HG03280 (cell line): ENCODE measurements at regions not wholly inside any gene's neighbourhood (a gene's known extent, or its start where the extent isn't known, plus 50 kb on each side); places are given as distances from the start of the nearest gene placed in this dataset.

Source experiments
- ATAC-seq: cut with Tn5 transposase; IDR thresholded peaks from one replicate; pipeline ENCODE4 v1.9.1; 2021; ENCODE audit warnings: mild to moderate bottlenecking, moderate library complexity; ENCODE audit not compliant: unreplicated experiment

DNA sequence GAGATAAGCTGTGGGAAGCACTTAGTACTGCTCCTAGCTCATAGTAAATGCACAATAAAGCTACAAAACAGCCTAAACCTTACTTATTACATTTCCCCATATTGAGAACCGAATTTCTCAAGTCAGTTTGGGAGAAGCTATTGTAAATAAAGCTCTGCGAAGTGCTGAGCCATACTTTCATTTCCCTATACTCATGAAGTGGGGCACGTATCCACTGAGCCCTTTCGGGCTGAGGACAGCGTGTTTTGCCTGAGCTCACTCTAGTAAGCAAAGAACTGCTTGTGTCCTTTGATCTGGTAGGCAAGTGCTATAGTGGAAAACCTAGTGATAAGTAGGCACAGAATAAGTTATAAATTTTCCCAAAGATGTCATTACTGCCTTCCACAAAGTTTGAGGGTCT, 165.0 kb downstream of the RSL24D1 start:
- no peak for ATAC-seq

DNA sequence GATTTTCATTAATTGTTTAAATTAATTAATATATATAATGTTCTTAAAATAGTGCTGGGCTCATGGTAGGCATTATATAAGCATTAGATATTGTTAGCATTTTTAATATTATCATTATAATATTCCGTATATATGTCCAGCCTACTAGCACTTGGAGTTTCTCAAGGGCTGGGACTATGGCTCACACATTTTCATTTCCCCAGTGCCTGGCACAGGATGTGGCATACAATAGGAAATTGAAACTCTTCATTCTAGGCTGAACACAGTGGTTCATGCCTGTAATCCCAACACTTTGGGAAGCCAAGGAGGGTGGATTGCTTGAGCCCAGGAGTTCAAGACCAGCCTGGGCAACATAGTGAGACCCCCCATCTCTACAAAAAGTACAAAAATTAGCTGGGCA, 170.4 kb downstream of the RSL24D1 start:
- no peak for ATAC-seq

DNA sequence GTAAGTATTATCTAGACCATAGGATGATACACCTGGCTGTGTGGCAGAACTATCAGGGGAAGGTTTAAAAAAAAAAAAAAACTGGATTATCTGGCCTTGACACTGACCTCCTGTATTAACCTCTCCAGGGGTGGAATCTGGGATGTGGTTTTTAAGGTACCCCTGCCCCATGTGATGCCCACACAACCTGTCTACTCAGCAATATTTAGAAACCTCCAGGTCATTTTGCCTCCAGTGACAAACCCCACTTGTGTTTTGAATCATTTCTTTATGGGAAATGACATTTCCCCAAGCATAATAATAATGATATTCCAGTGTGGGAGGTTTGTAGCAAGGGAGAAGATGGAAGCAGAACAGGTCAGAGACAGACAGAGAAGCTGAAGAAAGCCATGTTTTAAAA, 179.1 kb downstream of the RSL24D1 start:
- no peak for ATAC-seq

DNA sequence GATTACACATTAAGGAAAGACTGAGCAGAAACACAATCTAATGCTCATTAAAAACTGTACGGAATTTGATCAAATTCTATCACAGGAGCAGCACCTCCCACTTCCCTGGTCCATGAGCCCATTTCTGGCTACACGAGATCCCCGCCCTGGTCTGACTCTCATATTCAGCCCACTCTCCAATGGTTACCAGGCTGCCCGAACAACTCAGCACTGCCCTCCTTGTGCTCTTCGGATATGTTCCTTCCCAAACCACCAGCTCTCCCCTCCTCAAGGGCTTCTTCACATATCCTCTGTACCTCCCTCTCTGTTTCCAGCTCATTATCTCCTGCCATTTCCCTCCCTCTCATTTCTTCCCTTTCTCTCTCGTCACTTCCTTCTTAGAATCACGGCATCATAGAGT, 180.5 kb downstream of the RSL24D1 start:
- ATAC-seq: no peak

DNA sequence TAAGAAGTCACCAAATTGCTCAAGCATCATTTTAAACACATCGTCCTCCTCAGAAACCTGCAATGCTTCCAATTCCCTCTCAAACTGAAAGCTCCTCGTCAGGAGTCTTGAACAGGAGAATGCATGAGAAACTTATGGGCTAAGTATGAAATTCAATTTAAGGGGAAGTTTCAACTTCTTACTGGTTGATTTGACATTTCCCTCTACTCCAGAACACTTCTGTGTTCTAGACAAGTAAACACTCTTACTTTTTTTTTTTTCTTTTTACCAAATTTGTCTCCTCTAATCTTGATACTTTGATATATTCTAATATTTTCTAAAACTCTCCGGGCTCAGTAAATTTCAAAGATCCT, 181.7 kb downstream of the RSL24D1 start:
- ATAC-seq: no peak

DNA sequence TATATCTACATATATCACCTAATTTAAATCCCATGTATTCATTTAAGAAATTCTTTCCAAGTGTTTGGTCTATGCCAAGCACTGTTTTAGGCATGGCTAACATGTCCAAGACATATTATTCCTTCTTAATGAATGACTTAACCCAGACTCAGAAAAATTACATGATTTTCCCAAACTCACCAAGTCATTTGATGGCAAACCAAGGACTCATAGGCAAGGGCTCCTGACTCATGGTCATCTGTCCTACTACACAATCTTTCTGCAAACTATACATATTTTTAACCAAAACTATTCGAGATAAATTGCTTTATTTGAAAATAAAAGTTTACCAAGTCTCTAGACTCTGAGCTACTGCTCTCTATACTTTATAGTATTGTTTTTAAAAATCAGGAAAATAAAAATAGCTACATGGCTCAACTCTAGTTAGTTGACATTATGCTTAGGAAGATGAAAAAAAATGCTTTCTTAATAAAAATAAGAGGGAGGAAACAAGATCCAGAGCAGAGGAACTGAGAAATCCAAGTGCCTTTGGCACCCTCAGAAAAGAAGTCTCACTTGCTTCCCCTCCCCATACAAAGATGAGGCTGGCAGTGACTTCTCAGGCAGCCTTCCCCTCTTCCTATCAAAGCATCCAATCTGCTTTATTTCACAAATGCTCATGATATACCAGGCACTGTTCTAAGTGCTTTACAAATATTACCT, 182.2 kb downstream of the RSL24D1 start:
- no peak for ATAC-seq

DNA sequence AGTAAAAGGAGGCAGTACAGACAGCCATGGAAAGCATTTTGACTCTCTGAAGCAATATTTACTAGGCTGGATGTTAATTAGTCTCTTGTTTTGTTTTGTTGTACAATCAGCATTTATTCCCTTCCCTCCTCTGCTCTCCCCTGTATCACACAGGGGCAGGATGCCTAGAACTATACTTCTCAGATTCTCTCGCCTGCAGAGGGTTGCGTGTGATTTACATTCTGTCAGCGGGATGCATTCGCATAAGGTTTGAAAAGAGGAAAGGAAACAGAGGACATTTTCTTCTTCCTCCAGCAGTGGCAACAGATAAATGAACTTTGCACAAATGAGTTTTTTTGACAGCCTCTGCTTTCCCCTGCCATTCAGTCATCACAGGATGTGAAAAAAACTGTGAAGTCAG, 188.3 kb downstream of the RSL24D1 start:
- ATAC-seq: no peak

DNA sequence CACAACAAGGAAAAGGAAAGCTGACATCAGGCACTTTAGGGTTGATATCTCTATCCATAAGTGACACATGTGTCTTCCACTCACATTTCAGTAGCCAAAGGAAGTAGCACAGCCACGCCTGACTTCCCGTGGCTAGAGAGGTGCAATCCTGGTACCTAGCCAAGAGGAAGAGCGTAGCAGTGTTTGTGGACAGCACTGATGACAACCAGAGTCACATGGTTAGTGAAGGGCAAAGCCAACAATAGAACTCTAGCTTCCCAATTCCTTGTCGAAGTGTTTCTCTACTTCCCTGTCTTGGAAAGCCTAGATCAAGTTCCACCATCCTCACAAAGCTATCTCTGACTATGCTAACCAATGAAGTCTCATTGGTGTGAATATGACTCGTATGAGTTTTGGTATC, 189.2 kb downstream of the RSL24D1 start:
- no peak for ATAC-seq

DNA sequence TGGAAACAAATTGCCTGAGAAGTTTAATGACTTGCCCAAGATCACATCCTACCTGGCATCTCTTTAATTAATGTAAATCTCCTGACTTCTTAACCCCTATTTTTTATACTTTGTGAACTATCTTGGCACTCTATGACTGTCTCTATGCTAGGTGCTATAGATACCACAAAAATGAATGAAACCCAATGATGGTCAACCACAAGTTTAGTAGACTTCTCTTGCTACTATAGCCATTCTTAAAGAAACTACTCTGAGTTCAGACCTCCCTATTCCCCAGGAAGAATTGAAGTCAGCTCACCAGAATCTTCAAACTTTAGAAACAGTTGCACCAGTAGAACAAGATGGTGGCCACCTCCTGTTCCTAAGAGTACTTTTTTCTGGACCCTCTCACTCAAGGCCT, 191.1 kb downstream of the RSL24D1 start:
- no peak for ATAC-seq

DNA sequence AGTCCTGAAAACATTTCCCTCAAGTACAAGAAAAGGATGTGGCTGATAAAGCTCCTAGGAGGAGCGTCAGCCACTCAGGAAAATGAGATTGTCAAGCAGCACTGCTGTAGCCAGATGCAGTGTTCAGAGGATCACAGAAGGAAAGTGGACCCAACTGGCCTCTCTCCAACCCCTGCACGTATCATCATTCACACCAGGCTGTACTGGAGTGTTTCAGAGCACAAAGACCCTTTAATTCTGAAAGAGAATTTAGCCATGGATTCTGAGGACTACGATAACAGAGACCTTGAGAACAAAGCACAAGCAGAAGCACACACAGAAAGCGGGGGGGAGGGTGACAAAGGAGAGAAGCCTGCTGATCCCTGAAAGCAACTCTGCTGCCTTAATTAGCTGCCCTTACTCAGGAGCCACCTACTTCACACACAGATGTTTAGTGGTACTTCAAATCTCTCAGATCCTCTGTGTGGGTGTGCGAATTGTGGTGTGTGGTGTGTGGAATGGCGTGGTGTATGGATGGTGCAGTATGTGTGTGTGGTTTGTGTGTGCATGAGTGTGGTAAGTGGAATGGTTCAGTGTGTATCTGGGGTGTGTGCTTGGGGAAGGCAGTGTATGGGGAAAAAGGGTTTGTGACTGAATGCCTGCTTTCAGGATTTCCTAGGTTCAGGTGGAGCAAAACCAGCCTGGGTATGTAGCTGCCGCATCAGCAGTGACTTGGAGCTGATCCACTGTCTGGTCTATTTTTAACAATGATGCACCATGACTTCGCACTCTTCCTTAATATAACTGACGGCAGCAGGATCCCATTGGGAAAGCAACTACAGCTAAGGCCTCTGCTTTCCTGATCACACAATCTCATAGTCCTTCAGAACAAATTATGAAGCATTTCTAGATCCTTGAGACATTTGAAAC, 192.5 kb downstream of the RSL24D1 start:
- no peak for ATAC-seq

DNA sequence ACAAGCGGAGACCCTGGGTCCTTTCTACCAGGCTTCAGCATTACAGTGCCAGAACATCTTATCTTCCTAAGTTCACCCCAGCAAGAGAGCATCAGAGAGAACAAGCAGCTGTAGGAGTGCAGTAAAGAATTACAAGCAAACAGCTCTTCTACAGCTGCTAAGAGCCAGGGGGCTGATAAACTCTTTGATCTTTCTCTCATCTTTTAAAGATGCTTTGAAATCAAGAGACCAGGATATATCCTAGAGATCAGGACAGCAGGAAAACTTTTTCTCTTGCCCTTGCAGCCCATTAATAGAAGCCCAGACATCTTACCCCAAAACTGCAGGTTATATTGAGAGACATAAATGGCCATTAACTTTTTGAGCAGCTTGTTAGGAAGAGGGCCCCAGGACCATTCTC, 198.1 kb downstream of the RSL24D1 start:
- ATAC-seq: no peak

DNA sequence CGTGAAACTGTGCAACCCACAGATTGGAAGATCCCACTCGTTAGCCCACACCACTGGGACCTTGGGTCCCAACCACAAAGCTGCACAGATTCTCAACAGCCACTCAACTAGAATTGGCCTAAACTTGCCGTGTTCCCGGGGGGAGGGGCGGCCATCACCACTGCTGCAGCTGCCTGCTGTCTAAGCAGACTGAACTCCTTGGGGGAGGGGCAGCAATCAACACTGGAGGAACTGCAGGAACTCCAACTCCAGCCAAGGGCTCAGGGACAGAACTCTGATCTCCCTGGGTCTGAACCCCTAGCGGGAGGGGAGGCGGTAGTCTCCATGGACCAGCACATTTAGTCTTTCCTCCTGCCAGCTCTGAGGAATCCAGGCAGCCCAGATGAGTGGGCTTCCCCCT, 205.9 kb downstream of the RSL24D1 start:
- ATAC-seq: no peak

DNA sequence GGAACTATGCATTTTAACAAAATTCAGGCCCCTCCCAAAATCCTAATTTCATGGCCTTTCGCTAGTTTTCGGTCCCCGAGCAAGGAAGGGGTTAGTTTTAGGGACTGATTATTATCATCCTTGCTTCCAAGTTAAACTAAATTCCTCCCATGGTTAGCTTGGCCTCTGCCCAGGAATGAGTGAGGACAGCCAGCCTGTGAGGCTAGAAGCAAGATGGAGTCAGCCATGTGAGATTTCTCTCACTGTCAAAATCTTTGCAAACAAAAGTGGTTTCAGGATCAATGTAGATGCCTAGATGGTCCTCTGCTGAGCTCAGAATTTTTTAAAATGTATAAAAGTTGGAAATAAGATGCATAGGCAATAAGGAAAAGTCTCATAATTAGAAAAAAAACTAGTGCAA, 208.9 kb downstream of the RSL24D1 start:
- no peak for ATAC-seq

DNA sequence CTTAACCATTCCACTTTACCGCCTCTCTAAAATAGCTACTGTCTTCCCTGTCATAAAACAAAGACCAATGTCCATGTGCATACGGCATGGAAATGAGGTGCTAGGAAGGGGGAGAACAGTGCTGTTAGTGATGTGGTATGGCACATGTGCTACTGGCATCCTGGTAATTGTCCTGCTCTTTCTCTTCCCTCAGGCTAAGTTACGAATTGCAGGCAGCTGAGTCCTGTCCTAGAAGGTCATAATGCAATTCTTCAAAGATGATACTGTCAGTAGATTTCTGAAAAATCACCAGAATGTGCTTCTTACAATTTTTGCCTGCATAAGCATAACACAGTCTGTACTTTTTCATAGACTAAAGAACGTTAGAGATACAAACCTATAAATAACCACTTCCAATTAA, 216.8 kb downstream of the RSL24D1 start:
- no peak for ATAC-seq

DNA sequence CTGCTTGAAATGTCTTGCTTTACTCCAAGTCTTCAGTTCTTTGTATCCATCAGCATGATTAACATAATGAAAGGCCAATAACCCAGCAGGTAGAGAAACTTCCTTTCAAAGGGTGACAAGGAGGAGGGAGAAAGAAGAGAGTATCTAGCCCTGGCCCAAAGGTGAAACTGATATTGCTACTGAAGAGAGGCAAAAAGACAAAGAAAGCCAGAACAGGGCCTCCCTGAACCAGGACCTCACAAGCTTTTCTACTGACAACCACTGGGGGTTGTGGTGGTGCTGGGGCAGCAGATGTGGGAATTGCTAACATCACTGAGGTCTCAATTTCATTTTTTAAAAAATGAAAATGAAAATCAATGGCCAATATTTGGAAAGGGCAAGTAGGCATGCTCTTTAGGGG, 234.1 kb downstream of the RSL24D1 start:
- no peak for ATAC-seq

DNA sequence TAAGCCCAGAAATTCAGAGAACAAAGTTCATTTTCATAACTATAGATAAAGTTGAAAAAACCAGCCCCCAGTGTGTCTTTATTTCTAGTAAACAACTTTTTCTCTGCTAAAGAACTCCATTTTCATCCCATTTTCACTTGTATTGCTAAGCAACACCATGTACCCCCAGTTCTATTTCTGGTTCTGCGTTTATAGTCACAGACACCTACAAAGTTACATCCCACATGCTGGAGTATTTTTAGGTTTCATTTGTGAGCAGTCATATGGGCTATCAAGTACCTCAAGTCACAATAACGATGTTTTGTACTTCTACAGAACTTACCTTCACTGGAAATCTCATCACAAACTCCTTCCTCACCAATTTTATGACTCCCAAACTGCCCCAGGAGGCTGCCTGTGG, 236.5 kb downstream of the RSL24D1 start:
- no peak for ATAC-seq

DNA sequence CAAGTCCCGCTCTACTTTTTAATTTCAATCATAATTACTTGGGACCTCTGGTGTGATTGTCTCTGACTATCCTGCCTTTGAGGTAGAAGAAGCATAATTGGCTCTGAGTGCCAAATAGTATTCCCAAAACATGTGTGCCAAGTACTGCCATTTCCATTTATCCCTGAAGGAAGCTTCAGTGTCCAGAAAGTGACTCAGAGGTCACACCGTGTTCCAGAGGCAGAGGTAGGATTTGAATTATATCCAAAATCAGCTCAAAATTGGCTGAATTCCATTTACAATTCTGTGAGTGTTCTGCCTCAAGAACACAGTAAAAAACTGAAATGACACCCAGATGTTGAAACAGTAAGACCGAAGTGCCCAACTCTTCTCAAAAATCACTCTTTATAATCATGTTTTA, 255.3 kb downstream of the RSL24D1 start:
- no peak for ATAC-seq

DNA sequence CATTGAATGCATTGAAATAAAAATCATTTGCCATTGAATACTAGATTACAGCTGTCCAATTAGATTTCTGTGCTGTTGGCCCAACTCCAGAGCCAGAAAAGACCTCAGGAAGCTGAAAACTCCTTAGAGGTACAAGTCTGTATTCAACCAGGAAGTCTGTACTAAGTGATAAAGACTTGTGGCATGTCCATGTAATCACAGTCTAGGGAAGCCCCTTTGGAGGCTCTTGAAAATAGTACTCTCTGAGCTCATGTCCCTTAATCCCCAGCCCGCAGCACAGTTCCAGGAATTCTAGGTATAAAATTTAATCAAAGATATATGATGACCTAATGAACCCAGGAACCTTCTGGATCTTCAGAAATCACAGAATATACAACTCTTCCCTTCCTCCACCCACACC, 279.4 kb downstream of the RSL24D1 start:
- no peak for ATAC-seq

DNA sequence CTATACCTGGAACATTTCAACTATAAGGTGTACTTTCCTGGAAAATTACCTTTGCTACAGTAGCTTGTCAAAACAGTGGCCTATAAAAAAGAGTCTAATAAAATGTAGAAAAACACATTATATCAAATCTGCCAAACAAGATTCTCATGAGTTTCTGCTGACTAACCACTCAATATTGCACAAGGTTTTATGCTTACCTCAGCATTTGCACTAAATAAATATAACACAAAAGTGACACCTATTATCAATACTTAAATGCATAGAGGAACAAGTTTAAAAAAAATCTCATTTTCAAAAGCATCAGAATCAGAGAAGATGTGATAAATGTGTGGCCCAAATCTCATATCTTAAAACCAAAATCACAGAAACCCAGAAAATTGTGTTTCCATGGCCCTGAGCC, 281.4 kb downstream of the RSL24D1 start:
- no peak for ATAC-seq

DNA sequence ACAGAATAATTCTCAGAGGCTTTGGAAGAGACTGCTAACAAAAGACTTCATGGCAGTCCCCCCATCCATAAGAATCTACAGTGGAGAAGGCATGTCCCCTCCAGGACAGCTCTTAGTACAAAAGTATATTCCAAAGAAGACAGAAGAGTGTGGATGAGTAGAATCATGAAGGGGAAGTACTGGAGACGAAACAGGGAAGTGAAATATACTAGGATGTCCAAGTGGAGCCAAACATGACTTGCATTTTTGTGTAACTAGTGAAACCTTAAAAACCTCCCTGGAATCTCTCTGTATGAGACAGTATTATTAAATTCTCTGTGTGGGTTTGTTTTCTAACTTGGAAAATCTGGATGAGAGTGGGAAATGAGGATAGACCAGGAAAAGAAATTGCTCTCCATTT, 312.4 kb downstream of the RSL24D1 start:
- ATAC-seq: no peak

DNA sequence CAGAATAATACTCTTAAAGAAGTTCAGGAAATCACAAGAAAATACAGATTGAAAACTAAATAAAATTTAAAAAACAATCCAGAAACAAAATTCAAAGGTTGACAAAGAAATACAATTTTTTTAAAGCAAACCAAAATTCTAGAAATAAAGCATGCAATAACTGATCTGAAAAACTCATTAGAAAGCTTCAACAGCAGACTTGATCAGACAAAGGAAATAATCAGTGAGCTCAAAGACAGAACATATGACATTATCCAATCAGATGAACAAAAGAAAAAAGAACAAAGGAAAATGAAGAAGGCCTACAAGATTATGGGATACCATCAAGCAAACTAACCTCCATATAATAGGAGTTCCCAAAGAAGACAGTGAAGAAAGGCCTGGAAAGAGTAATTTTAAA, 336.8 kb downstream of the RSL24D1 start:
- no peak for ATAC-seq

DNA sequence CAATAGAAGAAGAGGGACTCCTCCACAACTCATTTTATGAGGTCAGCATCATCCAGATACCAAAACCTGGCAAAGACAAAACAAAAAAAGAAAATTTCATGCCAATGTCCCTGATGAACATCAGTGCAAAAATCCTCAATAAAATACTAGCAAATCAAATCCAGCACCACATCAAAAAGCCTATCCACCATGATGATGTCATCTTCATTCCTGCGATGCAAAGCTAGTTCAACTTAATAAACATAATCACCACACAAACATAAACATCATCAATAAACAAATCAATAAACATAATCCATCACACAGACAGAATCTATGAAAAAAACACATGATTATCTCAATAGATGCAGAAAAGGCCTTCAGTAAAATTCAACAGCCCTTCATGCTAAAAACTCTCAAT, 342.1 kb downstream of the RSL24D1 start:
- no peak for ATAC-seq

DNA sequence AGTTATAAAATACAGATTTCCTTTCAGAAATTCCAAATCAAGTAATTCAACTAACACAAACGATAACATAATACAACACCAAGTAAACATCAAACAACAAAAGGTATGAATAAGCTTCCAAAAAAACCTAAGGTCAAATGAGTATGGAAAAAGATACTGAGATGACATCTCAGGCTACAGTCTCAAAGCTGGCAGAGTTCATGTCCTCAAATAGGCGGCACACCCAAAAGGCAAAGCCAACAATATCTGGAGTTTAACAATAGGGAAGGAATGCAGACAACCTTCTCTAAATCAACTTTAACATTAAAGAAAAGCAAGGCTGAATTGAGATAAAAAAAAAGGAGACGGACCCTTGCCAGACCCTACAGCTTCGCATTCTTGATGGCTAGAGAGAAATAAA, 346.6 kb downstream of the RSL24D1 start:
- ATAC-seq: no peak
